ENCODE measurements at regions not wholly inside any gene's neighbourhood (a gene's known extent, or its start where the extent isn't known, plus 50 kb on each side); places are given as distances from the start of the nearest gene placed in this dataset.

DNA sequence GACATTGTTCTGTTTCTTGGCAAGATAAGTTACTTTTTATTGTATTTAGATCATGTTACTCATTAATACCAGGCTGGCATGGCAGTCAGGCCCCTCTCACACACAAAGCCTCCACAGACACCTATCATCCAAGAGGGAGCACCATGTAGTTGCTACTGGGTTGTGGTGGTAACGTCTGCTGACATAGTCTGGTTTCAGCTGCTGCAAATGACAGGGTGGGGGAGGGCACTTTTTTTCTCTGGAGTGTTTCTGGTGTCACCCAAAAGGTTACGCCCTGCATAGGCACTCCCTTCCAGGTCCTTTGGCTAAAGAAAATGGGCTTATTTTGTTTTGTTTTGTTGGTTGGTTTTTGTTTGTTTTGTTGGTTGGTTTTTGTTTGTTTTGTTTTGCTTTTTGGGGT, 236.4 kb upstream of the RIMS1 start:
- TF ChIP-seq, protein P1, sequence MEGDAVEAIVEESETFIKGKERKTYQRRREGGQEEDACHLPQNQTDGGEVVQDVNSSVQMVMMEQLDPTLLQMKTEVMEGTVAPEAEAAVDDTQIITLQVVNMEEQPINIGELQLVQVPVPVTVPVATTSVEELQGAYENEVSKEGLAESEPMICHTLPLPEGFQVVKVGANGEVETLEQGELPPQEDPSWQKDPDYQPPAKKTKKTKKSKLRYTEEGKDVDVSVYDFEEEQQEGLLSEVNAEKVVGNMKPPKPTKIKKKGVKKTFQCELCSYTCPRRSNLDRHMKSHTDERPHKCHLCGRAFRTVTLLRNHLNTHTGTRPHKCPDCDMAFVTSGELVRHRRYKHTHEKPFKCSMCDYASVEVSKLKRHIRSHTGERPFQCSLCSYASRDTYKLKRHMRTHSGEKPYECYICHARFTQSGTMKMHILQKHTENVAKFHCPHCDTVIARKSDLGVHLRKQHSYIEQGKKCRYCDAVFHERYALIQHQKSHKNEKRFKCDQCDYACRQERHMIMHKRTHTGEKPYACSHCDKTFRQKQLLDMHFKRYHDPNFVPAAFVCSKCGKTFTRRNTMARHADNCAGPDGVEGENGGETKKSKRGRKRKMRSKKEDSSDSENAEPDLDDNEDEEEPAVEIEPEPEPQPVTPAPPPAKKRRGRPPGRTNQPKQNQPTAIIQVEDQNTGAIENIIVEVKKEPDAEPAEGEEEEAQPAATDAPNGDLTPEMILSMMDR (IDR thresholded peaks at IDR 0.05 in 4 of 5, conservative IDR thresholded peaks at IDR 0.05 in 1 of 5): no peak
- TF ChIP-seq POLR2A (IDR thresholded peaks at IDR 0.05): no peak
